ENCODE measurements at regions not wholly inside any gene's neighbourhood (a gene's known extent, or its start where the extent isn't known, plus 50 kb on each side); places are given as distances from the start of the nearest gene placed in this dataset.

DNA sequence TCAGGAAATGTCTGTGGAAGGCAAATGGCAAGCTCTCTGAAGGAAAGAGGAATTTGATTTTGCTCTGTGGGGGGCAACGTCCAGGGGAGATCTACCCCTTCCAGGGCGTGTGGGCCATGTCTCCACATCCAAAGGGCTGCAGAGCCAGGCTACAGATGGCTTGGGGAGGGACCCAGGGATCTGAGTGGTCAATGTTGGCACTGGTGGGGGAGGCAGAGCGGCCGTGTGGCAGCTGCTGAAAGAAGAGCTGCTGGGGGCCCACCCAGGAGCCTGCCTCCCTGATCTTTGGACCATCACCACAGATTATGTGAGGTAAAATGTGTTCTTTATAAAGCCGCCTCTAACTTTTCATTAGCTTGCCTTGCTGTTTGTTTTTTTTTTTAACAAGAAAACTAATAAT lies 144.1 kb downstream of the HERPUD2 start:
- H3K27me3 ChIP-seq (ENCODE audit: insufficient read depth, low read length): peaks cover 6% of the 10 kb centered on the region
- no peaks in the 10 kb centered on the region for H3K9me3 ChIP-seq (ENCODE audit: low read length)
- H3K4me3 ChIP-seq (ENCODE audit: low read length): no peak overlapping the region
- H2AFZ ChIP-seq (ENCODE audit: low read depth, low read length): no peak overlapping the region
- H3K36me3 ChIP-seq (ENCODE audit: insufficient read depth, low read length): no peaks in the 10 kb centered on the region
- H3K4me1 ChIP-seq (ENCODE audit: insufficient read depth, low read length): no peaks in the 10 kb centered on the region

DNA sequence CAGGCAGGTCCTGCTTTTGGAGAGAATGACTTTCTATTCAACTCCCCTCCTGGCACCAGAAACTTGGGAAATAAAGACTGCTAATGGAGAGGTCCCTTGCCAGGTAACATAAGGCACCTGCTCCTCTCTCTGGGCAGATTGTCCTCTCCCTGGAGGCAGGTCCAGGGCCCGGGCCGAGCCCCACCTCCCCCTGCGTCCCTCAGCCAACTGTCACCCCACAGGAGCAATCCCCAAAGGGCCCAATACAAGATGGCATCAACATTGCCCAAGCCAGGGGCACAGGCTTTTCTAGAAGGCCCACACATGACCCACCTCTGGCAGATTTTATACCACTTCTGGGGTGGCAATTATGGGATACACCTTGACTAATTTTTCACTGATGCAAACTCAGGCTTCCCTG lies 145.2 kb downstream of the HERPUD2 start:
- no peak overlapping the region for H3K4me3 ChIP-seq (ENCODE audit: low read length)
- no peaks in the 10 kb centered on the region for H3K9me3 ChIP-seq (ENCODE audit: low read length)
- peaks cover 6% of the 10 kb centered on the region for H3K27me3 ChIP-seq (ENCODE audit: insufficient read depth, low read length)
- H3K36me3 ChIP-seq (ENCODE audit: insufficient read depth, low read length): no peaks in the 10 kb centered on the region
- no peak overlapping the region for H2AFZ ChIP-seq (ENCODE audit: low read depth, low read length)
- no peaks in the 10 kb centered on the region for H3K4me1 ChIP-seq (ENCODE audit: insufficient read depth, low read length)

DNA sequence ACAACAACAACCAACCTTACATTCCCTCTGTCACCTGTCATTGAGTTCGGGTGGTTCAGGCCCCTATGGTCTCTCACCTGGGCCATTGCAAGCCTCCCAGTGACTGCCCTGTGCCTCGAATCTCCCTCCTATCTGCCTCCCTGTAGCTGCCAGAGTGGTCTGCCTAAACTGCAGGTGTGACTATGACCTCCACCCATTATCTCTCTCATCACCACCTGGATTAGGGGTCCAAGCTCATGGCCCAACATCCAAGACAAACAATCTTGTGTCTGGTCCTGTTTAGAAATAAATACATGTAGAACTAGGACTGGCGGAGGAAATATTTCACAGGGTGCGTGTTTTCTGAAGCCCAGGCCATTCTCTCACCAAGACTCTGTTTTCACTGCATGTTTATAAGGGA lies 146.6 kb downstream of the HERPUD2 start:
- H2AFZ ChIP-seq (ENCODE audit: low read depth, low read length): no peak overlapping the region
- no peak overlapping the region for H3K4me3 ChIP-seq (ENCODE audit: low read length)
- no peaks in the 10 kb centered on the region for H3K9me3 ChIP-seq (ENCODE audit: low read length)
- H3K36me3 ChIP-seq (ENCODE audit: insufficient read depth, low read length): no peaks in the 10 kb centered on the region
- H3K4me1 ChIP-seq (ENCODE audit: insufficient read depth, low read length): no peaks in the 10 kb centered on the region
- peaks cover 6% of the 10 kb centered on the region for H3K27me3 ChIP-seq (ENCODE audit: insufficient read depth, low read length)

DNA sequence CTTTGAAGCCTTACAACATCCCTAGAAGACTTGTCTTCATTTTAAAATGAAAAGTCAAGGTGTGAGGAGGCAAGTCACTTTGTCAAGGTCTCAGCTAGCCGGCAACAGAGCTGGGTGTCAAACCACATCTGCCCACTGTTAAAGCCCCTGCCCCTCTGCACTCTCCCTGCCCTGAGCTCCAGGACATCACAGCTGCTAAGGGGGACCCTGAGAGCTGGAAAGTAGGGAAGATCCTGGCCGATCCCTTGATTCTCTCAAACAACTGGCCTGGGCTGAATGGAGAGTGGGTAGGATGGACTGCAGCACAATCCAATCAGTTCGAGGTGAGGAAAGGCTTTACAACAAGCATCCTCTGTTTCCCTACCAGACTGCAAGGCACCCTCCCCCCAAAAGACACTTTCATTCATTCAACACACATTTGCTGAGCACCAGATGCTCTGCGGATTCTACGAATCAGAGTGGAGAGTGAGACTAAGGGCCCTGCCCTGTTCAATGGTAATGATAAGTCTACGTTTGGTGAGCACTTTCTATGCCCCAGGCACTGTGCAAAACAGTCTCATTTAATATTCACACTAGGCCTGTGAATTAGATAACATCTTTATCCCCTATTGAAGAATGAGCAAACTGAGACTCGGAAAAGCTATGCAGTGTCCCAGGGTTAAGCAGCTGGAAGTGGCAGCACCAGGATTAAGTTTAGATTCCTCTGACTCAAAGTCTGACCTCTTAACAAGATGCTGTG lies 148.1 kb downstream of the HERPUD2 start:
- Histone ChIP-seq H3K4me3 (ENCODE audit: low read length) (no peak overlapping the region), H2AFZ (ENCODE audit: low read depth, low read length) (no peak overlapping the region), H3K4me1 (ENCODE audit: insufficient read depth, low read length) (no peaks in the 10 kb centered on the region), H3K27me3 (ENCODE audit: insufficient read depth, low read length) (peaks cover 6% of the 10 kb centered on the region), H3K36me3 (ENCODE audit: insufficient read depth, low read length) (no peaks in the 10 kb centered on the region), H3K9me3 (ENCODE audit: low read length) (no peaks in the 10 kb centered on the region)

DNA sequence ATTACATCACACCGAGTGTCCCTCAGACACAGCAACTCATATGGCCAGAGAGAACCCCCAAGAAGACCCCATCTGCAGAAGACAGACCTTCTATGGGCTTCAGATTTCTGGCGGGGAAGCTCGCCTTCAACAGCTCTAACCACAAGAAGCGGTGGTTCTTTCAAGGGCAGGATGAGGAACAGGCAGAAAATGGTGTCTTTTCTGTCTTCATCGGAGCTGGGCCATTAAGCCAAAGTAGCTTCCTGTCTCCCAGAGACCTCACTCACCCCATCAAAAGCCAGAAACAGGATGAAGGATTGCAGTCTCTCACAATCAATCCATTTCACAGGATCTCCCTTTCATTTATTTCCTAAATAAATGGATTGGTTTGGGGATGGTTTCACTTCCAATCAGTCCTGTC lies 149.1 kb downstream of the HERPUD2 start:
- Histone ChIP-seq H3K4me1 (ENCODE audit: insufficient read depth, low read length) (no peaks in the 10 kb centered on the region), H3K9me3 (ENCODE audit: low read length) (no peaks in the 10 kb centered on the region), H2AFZ (ENCODE audit: low read depth, low read length) (no peak overlapping the region), H3K27me3 (ENCODE audit: insufficient read depth, low read length) (peaks cover 6% of the 10 kb centered on the region), H3K36me3 (ENCODE audit: insufficient read depth, low read length) (no peaks in the 10 kb centered on the region), H3K4me3 (ENCODE audit: low read length) (no peak overlapping the region)

DNA sequence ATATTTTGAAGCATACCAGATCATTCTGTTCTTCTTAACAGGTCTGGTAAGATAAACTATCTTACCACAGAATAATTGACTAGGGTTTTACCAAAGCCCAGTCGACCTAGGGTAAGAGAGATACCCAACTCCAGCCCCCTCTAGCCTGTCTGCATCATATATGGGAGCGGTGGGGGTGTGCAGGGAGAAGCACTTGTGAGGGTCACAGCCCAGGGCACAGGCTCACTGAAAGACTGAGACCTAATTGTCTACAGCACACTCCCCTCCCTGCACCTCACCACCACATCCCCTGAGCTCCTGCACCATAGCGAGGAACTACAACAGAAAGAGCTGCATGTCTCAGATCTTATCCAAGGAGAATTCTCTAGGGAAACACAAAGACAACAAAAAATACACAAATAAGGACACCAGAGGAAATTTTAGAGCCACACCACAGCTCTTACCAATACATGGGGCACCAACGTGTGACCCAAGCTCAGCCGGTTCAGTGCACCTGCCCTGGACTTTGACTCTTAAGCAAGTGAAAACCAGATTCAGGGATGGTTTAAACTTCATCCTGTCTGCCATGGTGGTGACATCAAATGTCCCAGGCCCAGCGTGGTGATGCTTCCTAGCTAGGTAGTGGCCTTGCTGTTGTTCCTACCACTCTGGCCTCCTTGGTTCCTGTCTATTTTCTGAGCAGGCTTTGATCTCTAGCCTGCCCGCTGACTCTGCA lies 150.8 kb downstream of the HERPUD2 start:
- Histone ChIP-seq H3K36me3 (ENCODE audit: insufficient read depth, low read length) (no peaks in the 10 kb centered on the region), H3K4me1 (ENCODE audit: insufficient read depth, low read length) (no peaks in the 10 kb centered on the region), H3K9me3 (ENCODE audit: low read length) (no peaks in the 10 kb centered on the region), H3K4me3 (ENCODE audit: low read length) (no peak overlapping the region), H2AFZ (ENCODE audit: low read depth, low read length) (no peak overlapping the region), H3K27me3 (ENCODE audit: insufficient read depth, low read length) (peaks cover 6% of the 10 kb centered on the region)

DNA sequence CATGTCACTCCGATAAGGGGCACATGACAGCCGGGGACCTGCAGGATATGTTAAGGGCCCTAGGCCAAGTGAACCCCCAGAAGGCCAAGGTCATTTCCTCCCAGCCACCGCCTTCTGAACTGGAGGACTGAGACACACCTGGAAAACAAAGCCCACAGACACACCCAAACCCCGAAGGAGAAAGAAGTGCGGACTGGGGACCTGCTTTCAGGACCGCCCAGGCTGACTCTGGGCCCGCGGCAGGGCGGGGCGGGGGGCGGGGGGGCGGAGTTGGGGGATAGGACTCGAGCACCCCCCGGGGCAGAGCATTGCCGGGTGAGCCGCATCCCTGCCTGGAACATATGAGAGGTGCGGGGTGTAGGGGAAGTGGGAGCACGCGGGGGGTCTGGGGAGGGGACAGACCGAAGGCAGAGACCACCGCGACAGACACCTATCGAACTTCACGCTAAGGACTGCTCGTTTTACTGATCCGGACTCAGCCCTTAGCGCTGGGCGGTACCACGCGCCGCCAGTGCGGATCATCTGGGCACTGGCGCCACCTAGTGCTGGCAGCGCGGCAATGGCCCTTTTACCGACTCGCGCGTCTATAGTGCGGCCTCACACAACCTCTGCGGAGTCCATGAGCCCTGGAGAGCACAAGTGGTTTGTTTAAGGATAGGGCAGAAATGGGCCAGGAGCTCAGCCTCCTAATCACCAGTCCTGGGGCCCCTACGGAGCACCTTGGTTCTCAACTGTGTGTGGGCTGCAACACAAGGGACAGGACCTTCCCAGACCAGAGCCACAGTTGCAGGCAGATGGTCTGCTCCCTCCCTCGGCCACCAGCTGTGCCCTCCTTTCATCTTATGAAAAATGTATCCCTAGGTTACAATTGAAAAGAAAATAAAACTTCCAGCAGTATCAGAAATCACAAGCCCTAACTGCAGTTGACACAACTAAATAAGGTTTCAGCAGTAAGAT lies 157.6 kb downstream of the HERPUD2 start:
- peak overlapping the region; percentile 3 for H2AFZ ChIP-seq (ENCODE audit: low read depth, low read length)
- no peaks in the 10 kb centered on the region for H3K4me1 ChIP-seq (ENCODE audit: insufficient read depth, low read length)
- H3K27me3 ChIP-seq (ENCODE audit: insufficient read depth, low read length): peaks cover 3% of the 10 kb centered on the region
- H3K9me3 ChIP-seq (ENCODE audit: low read length): no peaks in the 10 kb centered on the region
- H3K4me3 ChIP-seq (ENCODE audit: low read length): peak overlapping the region; percentile 39
- no peaks in the 10 kb centered on the region for H3K36me3 ChIP-seq (ENCODE audit: insufficient read depth, low read length)

DNA sequence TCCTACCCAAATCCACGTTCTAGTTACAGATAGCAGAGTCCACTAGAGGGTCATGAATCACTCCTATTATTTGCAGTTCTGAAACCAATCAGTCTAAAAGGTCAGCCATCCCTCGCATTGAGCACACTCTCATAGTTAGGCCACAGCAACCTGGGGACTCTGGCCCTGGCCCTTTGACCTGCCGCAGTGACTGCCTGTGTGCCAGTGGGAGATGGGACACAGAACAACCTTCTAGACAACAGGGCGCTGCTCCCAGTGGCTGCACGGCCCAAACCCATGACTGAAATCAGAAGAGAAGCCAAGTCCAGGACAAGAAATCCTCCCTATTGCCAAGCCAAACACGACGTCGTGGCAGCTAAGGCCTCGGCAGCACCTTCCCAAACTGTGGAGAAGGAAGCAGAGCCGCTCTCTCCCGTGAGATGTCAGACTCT lies 158.5 kb downstream of the HERPUD2 start:
- Histone ChIP-seq H3K4me1 (ENCODE audit: insufficient read depth, low read length) (no peaks in the 10 kb centered on the region), H3K9me3 (ENCODE audit: low read length) (no peaks in the 10 kb centered on the region), H3K36me3 (ENCODE audit: insufficient read depth, low read length) (no peaks in the 10 kb centered on the region), H2AFZ (ENCODE audit: low read depth, low read length) (no peak overlapping the region), H3K27me3 (ENCODE audit: insufficient read depth, low read length) (peaks cover 5% of the 10 kb centered on the region), H3K4me3 (ENCODE audit: low read length) (no peak overlapping the region)

DNA sequence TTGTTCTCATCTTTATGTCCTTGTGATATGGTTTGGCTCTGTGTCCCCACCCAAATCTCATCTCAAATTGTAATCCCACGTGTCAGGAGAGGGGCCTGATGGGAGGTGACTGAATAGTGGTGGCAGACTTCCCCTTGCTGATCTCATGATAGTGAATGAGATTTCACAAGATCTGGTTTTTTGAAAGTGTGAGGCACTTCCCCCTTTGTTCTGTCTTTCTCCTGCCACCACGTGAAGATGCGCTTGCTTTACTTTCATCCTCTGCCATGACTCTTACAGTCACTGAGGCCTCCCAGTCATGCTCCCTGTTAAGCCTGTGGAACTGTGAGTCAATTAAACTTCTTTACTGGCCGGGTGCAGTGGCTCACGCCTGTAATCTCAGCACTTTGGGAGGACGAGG lies 161.0 kb downstream of the HERPUD2 start:
- Histone ChIP-seq H3K4me1 (ENCODE audit: insufficient read depth, low read length) (no peaks in the 10 kb centered on the region), H3K4me3 (ENCODE audit: low read length) (no peak overlapping the region), H3K27me3 (ENCODE audit: insufficient read depth, low read length) (peaks cover 5% of the 10 kb centered on the region), H3K9me3 (ENCODE audit: low read length) (no peaks in the 10 kb centered on the region), H3K36me3 (ENCODE audit: insufficient read depth, low read length) (no peaks in the 10 kb centered on the region), H2AFZ (ENCODE audit: low read depth, low read length) (no peak overlapping the region)

DNA sequence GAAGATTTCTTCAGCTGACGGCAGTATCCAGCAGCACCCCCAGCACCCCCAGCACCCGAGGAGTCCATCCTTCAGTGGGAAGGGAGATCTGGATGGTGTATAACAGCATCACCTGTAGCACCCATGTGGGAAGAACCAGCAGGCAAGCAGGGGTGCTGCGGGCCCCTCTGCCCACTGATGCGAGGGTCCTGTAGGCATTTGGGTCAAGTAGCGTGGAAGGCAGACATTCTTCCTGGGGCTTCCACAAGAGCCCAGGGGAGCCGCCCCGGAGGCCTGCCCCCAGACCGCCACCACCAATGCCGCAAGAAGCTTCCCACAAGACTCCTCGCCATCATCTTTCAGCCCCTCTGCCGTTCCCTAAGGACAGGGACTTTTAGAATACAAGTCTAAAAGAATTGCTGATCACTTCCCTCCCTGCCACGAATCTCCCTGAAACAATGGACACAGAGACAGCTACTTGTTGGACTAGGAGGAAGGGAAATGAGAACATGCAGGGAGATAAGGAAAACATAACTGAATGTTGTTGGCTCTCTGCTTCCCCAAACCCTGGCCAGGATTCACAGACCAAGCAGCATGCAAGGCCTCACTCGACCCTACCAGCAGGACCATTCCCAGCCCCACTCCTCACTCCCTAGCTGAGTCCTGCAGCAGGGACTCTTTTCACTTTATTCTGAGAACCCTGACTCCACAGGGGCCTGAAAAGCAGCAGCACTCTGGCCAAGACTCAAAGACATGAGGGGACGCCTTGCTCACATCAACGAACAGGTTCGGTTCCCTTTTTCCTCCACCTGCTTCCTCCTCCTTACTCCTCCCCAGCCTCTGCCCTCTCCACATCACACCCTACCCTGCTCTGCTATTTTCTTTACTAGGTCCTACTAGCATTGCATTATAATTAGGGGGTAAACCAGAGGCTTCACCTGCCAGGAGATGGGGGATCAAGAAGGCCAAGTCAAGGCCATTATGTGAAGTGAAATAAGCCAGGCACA lies 164.5 kb downstream of the HERPUD2 start:
- H3K4me3 ChIP-seq (ENCODE audit: low read length): no peak overlapping the region
- no peaks in the 10 kb centered on the region for H3K4me1 ChIP-seq (ENCODE audit: insufficient read depth, low read length)
- H2AFZ ChIP-seq (ENCODE audit: low read depth, low read length): no peak overlapping the region
- peaks cover 2% of the 10 kb centered on the region for H3K27me3 ChIP-seq (ENCODE audit: insufficient read depth, low read length)
- no peaks in the 10 kb centered on the region for H3K36me3 ChIP-seq (ENCODE audit: insufficient read depth, low read length)
- H3K9me3 ChIP-seq (ENCODE audit: low read length): no peaks in the 10 kb centered on the region

DNA sequence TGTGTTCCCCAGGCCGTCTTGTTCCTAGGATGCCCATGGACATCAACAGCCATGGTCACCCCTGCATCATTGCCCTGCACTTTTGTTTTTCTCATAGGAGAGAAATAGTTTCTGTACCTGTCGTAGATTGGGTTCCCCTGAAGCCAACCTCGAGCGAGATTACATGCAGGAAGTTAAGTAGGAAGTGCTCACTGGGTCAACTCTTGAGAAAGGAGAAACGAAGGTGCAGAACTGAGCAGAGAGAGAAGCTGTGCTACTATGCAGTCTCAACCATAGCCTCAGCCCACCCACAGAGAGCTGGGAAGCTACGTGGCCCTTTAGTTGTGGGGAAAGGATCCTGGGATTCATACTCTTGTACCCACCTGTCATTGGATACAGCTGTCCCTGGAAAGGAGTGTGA lies 165.2 kb downstream of the HERPUD2 start:
- H3K4me3 ChIP-seq (ENCODE audit: low read length): no peak overlapping the region
- no peaks in the 10 kb centered on the region for H3K4me1 ChIP-seq (ENCODE audit: insufficient read depth, low read length)
- peaks cover 2% of the 10 kb centered on the region for H3K27me3 ChIP-seq (ENCODE audit: insufficient read depth, low read length)
- no peak overlapping the region for H2AFZ ChIP-seq (ENCODE audit: low read depth, low read length)
- H3K9me3 ChIP-seq (ENCODE audit: low read length): no peaks in the 10 kb centered on the region
- no peaks in the 10 kb centered on the region for H3K36me3 ChIP-seq (ENCODE audit: insufficient read depth, low read length)

DNA sequence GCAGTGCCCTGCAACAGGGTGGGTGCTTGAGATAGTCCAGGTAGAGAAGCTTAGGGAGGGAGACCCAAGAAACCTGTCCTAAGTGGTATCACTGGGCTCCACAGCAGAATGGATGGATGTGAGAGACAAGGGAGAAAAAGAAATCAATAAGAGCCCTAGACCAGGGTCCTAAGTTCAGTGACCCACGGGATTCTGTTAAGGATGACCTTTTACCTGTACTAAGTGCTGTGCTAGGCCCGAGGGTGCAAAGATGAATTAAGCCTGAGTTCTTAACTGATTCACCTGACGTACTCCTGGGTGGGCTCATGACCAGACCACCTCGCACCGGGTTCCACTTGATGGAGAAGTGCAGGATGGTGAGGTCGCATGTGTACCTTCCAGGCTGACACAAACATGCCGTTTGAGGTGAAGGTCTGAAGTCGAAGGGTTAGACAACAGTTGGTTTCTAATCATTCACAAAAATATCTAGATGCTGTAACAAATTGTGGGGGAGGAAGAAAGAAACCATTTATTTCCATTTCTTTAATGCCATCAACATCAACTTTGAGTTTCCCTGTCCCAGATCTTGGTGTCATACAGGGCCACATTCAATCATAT lies 166.5 kb downstream of the HERPUD2 start:
- Histone ChIP-seq H2AFZ (ENCODE audit: low read depth, low read length) (no peak overlapping the region), H3K4me3 (ENCODE audit: low read length) (no peak overlapping the region), H3K27me3 (ENCODE audit: insufficient read depth, low read length) (peaks cover 2% of the 10 kb centered on the region), H3K36me3 (ENCODE audit: insufficient read depth, low read length) (no peaks in the 10 kb centered on the region), H3K9me3 (ENCODE audit: low read length) (no peaks in the 10 kb centered on the region), H3K4me1 (ENCODE audit: insufficient read depth, low read length) (no peaks in the 10 kb centered on the region)

Measured in neuron (in vitro differentiated cells).